SK-N-SH (cell line): ENCODE measurements at regions not wholly inside any gene's neighbourhood (a gene's known extent, or its start where the extent isn't known, plus 50 kb on each side); places are given as distances from the start of the nearest gene placed in this dataset.
A peak's percentile ranks its signal among the peaks of the same experiment; 100 is the strongest.

Experiments
- CTCF ChIA-PET: fragments of 300-600, 350-600 bp; formaldehyde crosslinking; extraction: SDS; loops from one replicate; lab custom pipeline; 2021; lab: Yijun Ruan, JAX
- POLR2A ChIA-PET: fragments of 350-600 bp; sonication (Branson Sonifier 250); formaldehyde crosslinking; extraction: SDS; loops from one replicate; lab custom pipeline; 2020; ENCODE audit warnings: antibody characterized with exemption, inconsistent platforms; lab: Yijun Ruan, JAX
- DNase-seq: peaks from one replicate; pipeline ENCODE4 v3.0.0; 2012
- H2AFZ ChIP-seq: fragments of 200-600 bp; sonication (generic); 2 replicates; pipeline ENCODE4 v1.8.1; 2016; ENCODE audit warnings: antibody characterized with exemption, mild to moderate bottlenecking, low read depth
- H3F3A ChIP-seq: fragments of 200-600 bp; sonication (generic); replicated peaks from 2 replicates; pipeline ENCODE3; 2016; ENCODE audit warnings: antibody characterized with exemption, mild to moderate bottlenecking; ENCODE audit not compliant: insufficient read depth
- H3K27ac ChIP-seq, 2 experiments: fragments of 200-500 bp in 1 of 2; fragments of 200-600 bp in 1 of 2; sonication (Bioruptor generic) in 1 of 2; sonication (generic), shearing (Covaris generic) in 1 of 2; 2 replicates each; pipeline versions ENCODE4 v1.5.1 to v1.6.1; 2014 to 2016; ENCODE audit warnings: low read depth in 2 of 2, inconsistent platforms in 1 of 2, low read length in 1 of 2, mild to moderate bottlenecking in 1 of 2, mixed read lengths in 1 of 2
- H3K27me3 ChIP-seq: fragments of 200-600 bp; sonication (generic), shearing (Covaris generic); 2 replicates; pipeline ENCODE4 v1.6.1; 2016; ENCODE audit warnings: mixed run types; ENCODE audit not compliant: insufficient read depth
- H3K36me3 ChIP-seq, 2 experiments: fragments of 200-500 bp in 1 of 2; fragments of 200-600 bp in 1 of 2; sonication (Bioruptor generic) in 1 of 2; sonication (generic) in 1 of 2; replicated peaks in 1 of 2; 2 replicates each; pipeline versions ENCODE3 to v1.5.1; 2014 to 2016; ENCODE audit warnings: low read length in 1 of 2, mild to moderate bottlenecking in 1 of 2; ENCODE audit not compliant: insufficient read depth in 2 of 2, control insufficient read depth in 1 of 2
- H3K4me1 ChIP-seq, 2 experiments: fragments of 200-500 bp in 1 of 2; fragments of 200-600 bp in 1 of 2; sonication (Bioruptor generic) in 1 of 2; sonication (generic), shearing (Covaris generic) in 1 of 2; 2 replicates each; pipeline versions ENCODE4 v1.5.1 to v1.6.1; 2014 to 2016; ENCODE audit warnings: low read depth in 1 of 2, low read length in 1 of 2, mixed run types in 1 of 2; ENCODE audit not compliant: insufficient read depth in 2 of 2, control insufficient read depth in 1 of 2
- H3K4me2 ChIP-seq: fragments of 200-600 bp; sonication (generic), shearing (Covaris generic); 2 replicates; pipeline ENCODE4 v1.6.1; 2017; ENCODE audit warnings: mixed run types
- H3K4me3 ChIP-seq, 2 experiments: fragments of 200-500 bp in 1 of 2; fragments of 200-600 bp in 1 of 2; sonication (Bioruptor generic) in 1 of 2; sonication (generic), shearing (Covaris generic) in 1 of 2; 2 replicates each; pipeline versions ENCODE4 v1.5.1 to v1.8.1; 2014 to 2016; ENCODE audit warnings: low read depth in 2 of 2, inconsistent platforms in 1 of 2, low read length in 1 of 2, mild to moderate bottlenecking in 1 of 2, mixed read lengths in 1 of 2, moderate library complexity in 1 of 2
- H3K79me2 ChIP-seq: fragments of 200-600 bp; sonication (generic); 2 replicates; pipeline ENCODE4 v1.8.1; 2017; ENCODE audit warnings: mild to moderate bottlenecking; ENCODE audit not compliant: insufficient read depth
- H3K9ac ChIP-seq: fragments of 200-600 bp; sonication (generic); 2 replicates; pipeline ENCODE4 v1.6.1; 2017; ENCODE audit warnings: mixed run types
- H3K9me2 ChIP-seq: fragments of 200-600 bp; sonication (generic); 2 replicates; pipeline ENCODE4 v1.6.1; 2017; ENCODE audit warnings: mixed run types
- H3K9me3 ChIP-seq: fragments of 200-600 bp; sonication (generic); 2 replicates; pipeline ENCODE4 v1.6.1; 2017; ENCODE audit warnings: mixed run types, mild to moderate bottlenecking, moderate library complexity
- H4K20me1 ChIP-seq: fragments of 200-600 bp; sonication (generic); 2 replicates; pipeline ENCODE4 v1.6.1; 2017; ENCODE audit warnings: mild to moderate bottlenecking, mixed run types; ENCODE audit not compliant: insufficient read depth
- EP300 ChIP-seq, 2 experiments: IDR thresholded peaks; 2 replicates each; pipeline versions ENCODE4 v1.4.0 to v1.6.1; 2012; ENCODE audit warnings: borderline replicate concordance in 1 of 2, low read depth in 1 of 2, low read length in 1 of 2
- EZH2phosphoT487 ChIP-seq: fragments of 200-600 bp; sonication (generic); IDR thresholded peaks from 2 replicates; pipeline ENCODE4 v1.6.1; 2017; ENCODE audit warnings: low read depth, mixed run types, mild to moderate bottlenecking, antibody characterized with exemption, moderate library complexity, borderline replicate concordance
- FOXM1 ChIP-seq: IDR thresholded peaks from 2 replicates; pipeline ENCODE4 v1.4.0; 2012; ENCODE audit warnings: low read depth, mild to moderate bottlenecking
- GABPA ChIP-seq: IDR thresholded peaks from 2 replicates; pipeline ENCODE4 v1.4.0; 2012; ENCODE audit warnings: low read depth, mild to moderate bottlenecking
- RAD21 ChIP-seq: IDR thresholded peaks from 2 replicates; pipeline ENCODE4 v1.6.1; 2012; ENCODE audit warnings: mild to moderate bottlenecking, low read length
- RCOR1 ChIP-seq: fragments of 150-350 bp; IDR thresholded peaks from 2 replicates; pipeline ENCODE4 v1.6.1; 2017; ENCODE audit warnings: antibody characterized with exemption, low read length
- SIN3A ChIP-seq: IDR thresholded peaks from 2 replicates; pipeline ENCODE4 v1.6.1; 2012; ENCODE audit warnings: low read depth, mild to moderate bottlenecking, low read length, moderate library complexity, borderline replicate concordance
- SMC3 ChIP-seq: IDR thresholded peaks from 2 replicates; pipeline ENCODE4 v1.6.1; 2012; ENCODE audit warnings: low read depth, low read length, improper control_type of control experiment
- TAF1 ChIP-seq: IDR thresholded peaks from 2 replicates; pipeline ENCODE4 v1.6.1; 2012; ENCODE audit warnings: low read depth, mild to moderate bottlenecking, low read length, moderate library complexity, borderline replicate concordance
- TCF12 ChIP-seq: IDR thresholded peaks from 2 replicates; pipeline ENCODE4 v1.4.0; 2012
- TEAD4 ChIP-seq: IDR thresholded peaks from 2 replicates; pipeline ENCODE4 v1.4.0; 2012; ENCODE audit warnings: mild to moderate bottlenecking, borderline replicate concordance; ENCODE audit not compliant: insufficient read depth
- YY1 ChIP-seq: IDR thresholded peaks from 2 replicates; pipeline ENCODE4 v1.4.0; 2012; ENCODE audit warnings: low read depth, mild to moderate bottlenecking
- WGBS: methylation state at CpG from one replicate; pipeline ENCODE4 v1.1.6; 2017; ENCODE audit warnings: low lambda C conversion rate; 5-methylcytosine and 5-hydroxymethylcytosine counted together
- TF ChIP-seq, protein P1 (sequence below): fragments of 150-350 bp; IDR thresholded peaks from 2 replicates; pipeline ENCODE4 v1.6.1; 2017; ENCODE audit warnings: antibody characterized with exemption, low read length, low read depth, borderline replicate concordance
- TF ChIP-seq, protein P2 (sequence below): fragments of 150-350 bp; IDR thresholded peaks from 2 replicates; pipeline ENCODE4 v1.6.1; 2016; ENCODE audit warnings: mild to moderate bottlenecking, low read depth, low read length
- TF ChIP-seq, protein P3 (sequence below): IDR thresholded peaks from 2 replicates; pipeline ENCODE4 v1.6.1; 2012; ENCODE audit warnings: mild to moderate bottlenecking, low read depth, low read length, moderate library complexity

DNA sequence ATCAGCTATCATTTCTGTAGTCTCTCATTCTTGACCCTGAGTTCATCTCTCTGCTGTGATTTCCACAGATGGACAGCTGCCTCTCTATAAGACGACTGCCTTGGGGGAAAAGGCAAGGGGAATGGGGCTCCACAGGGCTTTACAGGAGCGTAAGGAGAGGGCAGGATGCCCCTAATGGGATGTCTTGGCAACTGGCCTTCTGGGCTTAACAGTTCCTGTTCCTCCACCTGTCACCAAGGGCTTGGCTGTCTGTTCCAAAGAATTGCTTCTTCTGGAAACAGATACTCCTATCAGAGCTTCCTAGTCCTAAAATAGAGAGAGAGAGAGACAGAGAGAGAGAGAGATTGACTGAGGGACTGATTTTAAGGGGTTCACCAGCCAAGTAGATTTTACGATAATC, 181.9 kb downstream of the TMEM200A start (continued):
- no peak for TF ChIP-seq RAD21
- no peak for TF ChIP-seq YY1
- TF ChIP-seq, protein P1, sequence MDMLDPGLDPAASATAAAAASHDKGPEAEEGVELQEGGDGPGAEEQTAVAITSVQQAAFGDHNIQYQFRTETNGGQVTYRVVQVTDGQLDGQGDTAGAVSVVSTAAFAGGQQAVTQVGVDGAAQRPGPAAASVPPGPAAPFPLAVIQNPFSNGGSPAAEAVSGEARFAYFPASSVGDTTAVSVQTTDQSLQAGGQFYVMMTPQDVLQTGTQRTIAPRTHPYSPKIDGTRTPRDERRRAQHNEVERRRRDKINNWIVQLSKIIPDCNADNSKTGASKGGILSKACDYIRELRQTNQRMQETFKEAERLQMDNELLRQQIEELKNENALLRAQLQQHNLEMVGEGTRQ: no peak
- no peak for TF ChIP-seq EZH2phosphoT487
- TF ChIP-seq TAF1: no peak
- TF ChIP-seq FOXM1: no peak
- TF ChIP-seq TEAD4: no peak
- TF ChIP-seq, protein P2, sequence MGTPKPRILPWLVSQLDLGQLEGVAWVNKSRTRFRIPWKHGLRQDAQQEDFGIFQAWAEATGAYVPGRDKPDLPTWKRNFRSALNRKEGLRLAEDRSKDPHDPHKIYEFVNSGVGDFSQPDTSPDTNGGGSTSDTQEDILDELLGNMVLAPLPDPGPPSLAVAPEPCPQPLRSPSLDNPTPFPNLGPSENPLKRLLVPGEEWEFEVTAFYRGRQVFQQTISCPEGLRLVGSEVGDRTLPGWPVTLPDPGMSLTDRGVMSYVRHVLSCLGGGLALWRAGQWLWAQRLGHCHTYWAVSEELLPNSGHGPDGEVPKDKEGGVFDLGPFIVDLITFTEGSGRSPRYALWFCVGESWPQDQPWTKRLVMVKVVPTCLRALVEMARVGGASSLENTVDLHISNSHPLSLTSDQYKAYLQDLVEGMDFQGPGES: no peak
- TF ChIP-seq TCF12: no peak
- TF ChIP-seq GABPA: no peak

DNA sequence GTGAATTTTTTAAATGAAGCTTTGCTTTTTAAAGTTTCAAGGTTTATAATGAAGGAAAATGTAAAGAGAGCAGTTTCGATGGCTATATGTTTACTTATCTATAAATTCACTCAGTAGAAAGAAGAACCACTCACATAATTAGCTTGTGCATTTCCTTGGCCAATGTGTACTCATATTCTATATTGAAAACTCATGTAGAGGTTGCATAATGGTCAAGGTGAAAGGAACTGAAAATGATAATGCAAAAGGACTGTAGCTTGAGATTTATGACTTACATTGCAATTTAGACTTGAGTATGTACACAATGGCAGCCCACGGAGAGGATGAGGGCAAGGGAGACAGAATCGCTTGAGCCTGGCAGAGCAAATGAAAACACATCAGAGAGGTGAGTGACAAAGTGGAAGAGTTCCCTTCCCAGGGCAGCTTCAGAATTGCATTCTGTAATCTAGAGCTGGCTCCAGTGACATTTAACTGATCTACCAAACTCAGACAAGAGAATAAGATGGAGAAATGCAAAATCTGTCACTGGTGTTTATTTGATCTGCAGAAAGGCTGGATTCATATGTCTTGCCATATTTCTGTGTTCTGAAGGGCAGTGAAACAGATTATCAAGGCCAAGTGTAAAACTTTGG, 191.8 kb downstream of the TMEM200A start:
- CTCF ChIA-PET: no interaction called here
- Histone ChIP-seq H3K4me1 (peaks cover 0 to 25% of the 10 kb centered on the region in 2 experiments; a peak in 2 of 4 replicates), H3K4me3 (no peak overlapping the region), H3K9me2 (no peaks in the 10 kb centered on the region), H4K20me1 (no peaks in the 10 kb centered on the region), H2AFZ (no peak overlapping the region), H3F3A (peaks cover 8% of the 10 kb centered on the region), H3K27me3 (no peaks in the 10 kb centered on the region), H3K9ac (no peak overlapping the region), H3K36me3 (no peaks in the 10 kb centered on the region), H3K27ac (no peak overlapping the region; a peak in 1 of 4 replicates), H3K4me2 (peak overlapping the region; percentile 32; the same call in 1 of the 2 replicates), H3K79me2 (no peaks in the 10 kb centered on the region), H3K9me3 (no peaks in the 10 kb centered on the region)
- WGBS: 48% methylated on average over 3 of the region's 3 CpGs
- TF ChIP-seq SIN3A (no peak), FOXM1 (no peak), SMC3 (no peak), RCOR1 (no peak), TEAD4 (no peak)
- POLR2A ChIA-PET: no interaction called here
- no peak for DNase-seq

DNA sequence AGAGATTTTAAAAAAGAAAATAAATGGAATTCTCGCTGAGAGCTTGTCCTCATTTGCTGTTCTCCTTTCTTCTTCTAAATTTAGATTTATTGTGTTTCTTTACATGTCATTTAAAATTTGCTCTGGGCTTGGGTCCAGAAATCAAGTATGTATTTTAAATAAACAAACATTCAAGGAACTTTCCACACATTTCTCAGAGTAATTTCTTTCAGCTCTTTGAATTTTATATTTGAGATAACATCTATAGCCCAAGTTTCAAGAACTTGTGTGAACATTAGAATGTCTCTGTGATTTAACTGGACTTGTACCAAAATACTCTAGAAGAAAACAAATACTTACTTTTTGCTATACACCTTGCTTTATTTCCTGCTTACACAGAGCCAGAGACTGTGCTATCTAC, 192.3 kb downstream of the TMEM200A start:
- no peak overlapping the region; a peak in 1 of 4 replicates for H3K27ac ChIP-seq
- 27% methylated on average over 1 of the region's 1 CpG for WGBS
- POLR2A ChIA-PET: no interaction called here

More for the DNA sequence above, 192.3 kb downstream of the TMEM200A start:
- peaks cover 8% of the 10 kb centered on the region for H3F3A ChIP-seq
- H3K9ac ChIP-seq: no peak overlapping the region
- peaks cover 0 to 25% of the 10 kb centered on the region in 2 experiments; a peak in 2 of 4 replicates for H3K4me1 ChIP-seq
- CTCF ChIA-PET: no interaction called here
- H3K4me2 ChIP-seq: peak overlapping the region; percentile 32; the same call in 1 of the 2 replicates
- no peaks in the 10 kb centered on the region for H3K36me3 ChIP-seq
- no peaks in the 10 kb centered on the region for H3K27me3 ChIP-seq
- H2AFZ ChIP-seq: no peak overlapping the region
- no peaks in the 10 kb centered on the region for H3K9me2 ChIP-seq
- no peaks in the 10 kb centered on the region for H4K20me1 ChIP-seq
- H3K79me2 ChIP-seq: no peaks in the 10 kb centered on the region
- no peak for DNase-seq
- H3K4me3 ChIP-seq: no peak overlapping the region
- H3K9me3 ChIP-seq: no peaks in the 10 kb centered on the region
- TF ChIP-seq TAF1 (no peak), SMC3 (no peak), RCOR1 (no peak), SIN3A (no peak), EP300 (IDR thresholded peaks at IDR 0.05; ENCODE audit: borderline replicate concordance in 1 of 2, low read depth in 1 of 2, low read length in 1 of 2) (no peak)
- TF ChIP-seq, protein P3, sequence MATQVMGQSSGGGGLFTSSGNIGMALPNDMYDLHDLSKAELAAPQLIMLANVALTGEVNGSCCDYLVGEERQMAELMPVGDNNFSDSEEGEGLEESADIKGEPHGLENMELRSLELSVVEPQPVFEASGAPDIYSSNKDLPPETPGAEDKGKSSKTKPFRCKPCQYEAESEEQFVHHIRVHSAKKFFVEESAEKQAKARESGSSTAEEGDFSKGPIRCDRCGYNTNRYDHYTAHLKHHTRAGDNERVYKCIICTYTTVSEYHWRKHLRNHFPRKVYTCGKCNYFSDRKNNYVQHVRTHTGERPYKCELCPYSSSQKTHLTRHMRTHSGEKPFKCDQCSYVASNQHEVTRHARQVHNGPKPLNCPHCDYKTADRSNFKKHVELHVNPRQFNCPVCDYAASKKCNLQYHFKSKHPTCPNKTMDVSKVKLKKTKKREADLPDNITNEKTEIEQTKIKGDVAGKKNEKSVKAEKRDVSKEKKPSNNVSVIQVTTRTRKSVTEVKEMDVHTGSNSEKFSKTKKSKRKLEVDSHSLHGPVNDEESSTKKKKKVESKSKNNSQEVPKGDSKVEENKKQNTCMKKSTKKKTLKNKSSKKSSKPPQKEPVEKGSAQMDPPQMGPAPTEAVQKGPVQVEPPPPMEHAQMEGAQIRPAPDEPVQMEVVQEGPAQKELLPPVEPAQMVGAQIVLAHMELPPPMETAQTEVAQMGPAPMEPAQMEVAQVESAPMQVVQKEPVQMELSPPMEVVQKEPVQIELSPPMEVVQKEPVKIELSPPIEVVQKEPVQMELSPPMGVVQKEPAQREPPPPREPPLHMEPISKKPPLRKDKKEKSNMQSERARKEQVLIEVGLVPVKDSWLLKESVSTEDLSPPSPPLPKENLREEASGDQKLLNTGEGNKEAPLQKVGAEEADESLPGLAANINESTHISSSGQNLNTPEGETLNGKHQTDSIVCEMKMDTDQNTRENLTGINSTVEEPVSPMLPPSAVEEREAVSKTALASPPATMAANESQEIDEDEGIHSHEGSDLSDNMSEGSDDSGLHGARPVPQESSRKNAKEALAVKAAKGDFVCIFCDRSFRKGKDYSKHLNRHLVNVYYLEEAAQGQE: no peak
